ENCODE measurements at regions not wholly inside any gene's neighbourhood (a gene's known extent, or its start where the extent isn't known, plus 50 kb on each side); places are given as distances from the start of the nearest gene placed in this dataset.

GRCh38 chr11:70688142-70688541, 289.8 kb downstream of the CTTN start:
- DNase-seq, result no peak

DNA sequence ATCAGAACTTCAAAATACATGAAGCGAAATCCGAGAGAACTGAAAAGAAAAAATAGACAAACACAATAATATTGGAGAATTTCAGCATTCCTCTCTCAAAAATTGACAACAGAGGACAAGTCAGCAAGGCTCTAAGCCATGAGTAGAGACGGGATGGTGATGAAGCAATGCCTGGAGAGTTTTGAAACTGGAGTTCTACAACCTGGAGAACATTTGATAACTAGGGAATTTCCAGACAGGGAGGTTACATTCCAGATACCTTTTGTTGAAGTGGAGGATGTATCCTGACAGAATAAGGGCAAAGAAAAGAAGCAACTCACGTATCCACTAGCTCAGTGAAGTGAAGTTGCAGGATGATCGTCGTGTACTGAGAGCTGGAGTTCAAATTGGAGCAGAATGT, 291.4 kb downstream of the CTTN start:
- no peak for DNase-seq

- DNase-seq, result no peak
Observed at GRCh38 chr11:70692131-70692530, 293.8 kb downstream of the CTTN start.

DNA sequence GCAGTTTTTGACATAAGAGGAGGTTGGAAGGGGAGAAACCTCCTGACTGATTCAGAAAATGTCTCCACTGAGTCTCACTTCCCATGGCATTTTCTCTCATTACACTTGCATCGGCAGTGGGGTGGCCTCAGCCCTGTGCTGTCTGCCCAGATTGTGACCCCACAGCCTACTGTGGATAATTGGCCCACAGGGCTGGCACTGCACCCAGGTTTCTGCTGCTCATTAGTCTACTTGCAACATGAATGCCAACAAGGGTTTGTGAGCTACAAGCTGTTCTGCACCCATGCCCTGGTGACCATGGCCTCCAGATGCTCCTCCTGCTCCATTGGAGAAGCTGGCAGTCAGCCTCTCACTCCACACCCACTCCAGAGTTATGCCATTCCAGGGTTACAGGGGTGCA, 296.0 kb downstream of the CTTN start:
- DNase-seq, result no peak

GRCh38 chr11:70695086-70695960, 297.0 kb downstream of the CTTN start:
- no peak for DNase-seq

- no peak for DNase-seq
Observed at GRCh38 chr11:70696076-70696475, 297.7 kb downstream of the CTTN start.

DNA sequence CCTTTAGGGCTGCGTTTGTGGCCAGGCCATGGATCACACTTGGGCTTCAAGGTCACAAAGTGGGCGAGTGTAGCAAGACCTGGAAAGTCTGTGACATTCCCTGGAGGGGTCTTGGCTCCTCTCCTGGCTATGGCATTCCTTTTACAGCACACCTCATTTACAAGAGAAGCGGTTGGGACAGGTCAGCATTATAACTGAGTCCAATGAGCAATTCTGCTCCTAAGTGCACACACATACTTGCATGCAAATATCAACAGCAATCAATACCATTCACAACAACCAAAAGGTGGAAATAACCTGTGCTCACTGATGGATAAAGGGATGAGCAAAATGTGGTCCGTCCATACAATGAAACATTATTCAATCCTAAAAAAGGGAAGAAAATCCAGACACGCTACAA, 298.2 kb downstream of the CTTN start:
- DNase-seq, result no peak

DNA sequence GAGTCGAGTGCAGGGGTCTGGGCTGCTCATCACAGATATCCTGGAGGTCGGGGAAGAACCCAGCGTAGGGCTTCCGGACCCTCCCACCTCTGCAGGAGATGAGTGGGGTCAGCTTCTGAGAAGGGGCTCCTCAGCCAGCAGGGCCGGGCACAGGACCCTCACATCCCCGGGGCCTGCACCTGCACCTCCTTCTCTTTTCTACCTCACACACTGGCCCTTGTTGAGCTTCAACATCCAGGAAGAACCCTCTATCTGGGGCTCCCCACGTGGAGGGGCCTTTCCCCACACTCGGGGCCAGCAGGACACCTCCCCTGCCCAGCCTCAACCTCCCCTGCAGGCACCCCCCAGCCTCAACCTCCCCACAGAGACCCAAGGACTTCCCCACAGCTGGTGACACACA, 299.4 kb downstream of the CTTN start:
- no peak for DNase-seq

- no peak for DNase-seq
Observed at GRCh38 chr11:70698871-70699270, 300.5 kb downstream of the CTTN start.

- DNase-seq, result no peak
Observed at GRCh38 chr11:70699294-70700221, 301.2 kb downstream of the CTTN start.

GRCh38 chr11:70700453-70700852, 302.1 kb downstream of the CTTN start:
- no peak for DNase-seq

DNA sequence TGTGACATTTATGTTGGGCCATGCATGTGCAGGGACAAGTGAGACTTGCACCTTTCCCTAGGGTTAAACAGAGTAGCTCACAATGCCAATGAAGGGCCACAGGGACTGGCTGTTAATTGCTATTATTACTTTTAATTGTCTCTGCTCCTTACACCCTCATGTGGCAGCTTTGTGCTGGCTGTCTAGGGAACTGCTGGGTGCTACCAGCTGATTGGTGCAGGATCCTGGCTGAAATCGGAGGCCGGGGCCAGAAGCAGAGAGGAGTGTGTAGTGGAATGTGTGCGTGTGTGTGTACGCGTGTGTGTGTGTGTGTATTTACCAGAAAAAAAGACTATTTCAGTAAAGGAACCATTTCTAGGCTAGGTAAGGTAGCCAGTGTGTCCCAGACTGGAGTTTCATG, 302.5 kb downstream of the CTTN start:
- DNase-seq, result no peak

- no peak for DNase-seq
Observed at GRCh38 chr11:70702040-70702648, 303.8 kb downstream of the CTTN start.

GRCh38 chr11:70703141-70704064, 305.1 kb downstream of the CTTN start:
- peak; percentile 3 for DNase-seq

DNA sequence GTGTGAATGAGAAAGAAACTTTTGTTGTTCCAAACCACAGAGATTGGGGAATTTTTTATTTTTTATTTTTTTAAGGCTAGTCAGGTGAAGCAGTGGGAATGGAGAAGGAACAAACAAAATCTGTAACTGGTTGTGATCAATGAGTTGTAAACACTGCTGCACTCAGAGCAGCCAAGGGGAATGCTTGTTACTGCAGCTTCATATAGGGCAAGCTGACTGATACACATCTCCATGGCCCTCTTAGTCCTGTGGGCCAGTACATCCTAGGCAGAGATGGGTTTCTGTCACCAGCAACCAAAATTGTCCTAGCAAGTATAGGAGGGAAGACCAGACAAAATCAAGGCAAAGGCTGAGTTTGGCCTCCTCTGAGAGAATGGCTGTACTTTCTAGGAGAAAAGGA, 306.8 kb downstream of the CTTN start:
- DNase-seq, result no peak

GRCh38 chr11:70705930-70706329, 307.6 kb downstream of the CTTN start:
- no peak for DNase-seq

- no peak for DNase-seq
Observed at GRCh38 chr11:70707821-70708220, 309.5 kb downstream of the CTTN start.

- no peak for DNase-seq
Observed at GRCh38 chr11:70709596-70709995, 311.3 kb downstream of the CTTN start.

DNA sequence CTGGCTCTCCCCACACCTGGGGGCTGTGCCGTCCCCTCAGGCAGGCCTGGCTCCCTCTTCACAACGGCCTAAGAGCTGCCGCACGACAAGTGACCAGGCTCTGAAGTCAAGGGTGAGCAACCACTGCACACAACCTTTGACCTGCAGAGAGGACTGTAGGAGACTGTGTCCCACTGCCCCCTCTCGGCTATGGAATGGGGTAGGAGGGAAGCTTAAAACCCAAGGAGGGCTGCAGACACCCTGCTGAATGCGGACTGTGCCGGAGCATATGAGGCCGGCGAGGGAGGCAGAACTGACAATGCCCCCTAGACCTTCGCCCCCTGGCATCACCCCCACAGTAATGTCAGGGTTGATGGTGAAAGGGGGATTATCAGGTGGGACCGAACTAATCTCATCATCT, 311.9 kb downstream of the CTTN start:
- DNase-seq, result no peak

DNA sequence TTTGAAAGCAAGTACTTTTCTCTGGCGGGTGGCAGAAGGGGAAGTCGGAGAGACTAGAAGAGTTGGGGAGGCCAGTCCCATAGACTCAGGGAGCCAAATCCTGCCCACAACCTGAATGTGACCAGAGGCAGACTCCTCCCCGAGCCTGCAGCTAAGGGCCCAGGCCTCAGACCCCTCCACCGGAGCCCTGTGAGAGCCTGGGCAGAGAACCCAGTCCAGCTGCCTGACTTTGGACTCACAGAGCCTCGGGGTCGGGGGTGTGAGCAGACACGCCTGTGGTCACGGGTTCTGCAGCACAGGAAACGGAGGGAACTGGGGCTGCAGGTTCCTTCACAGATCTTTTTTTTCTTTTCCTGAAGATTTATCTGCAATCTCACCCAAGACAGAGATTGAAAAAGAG, 312.3 kb downstream of the CTTN start:
- no peak for DNase-seq

GRCh38 chr11:70711095-70711910, 313.0 kb downstream of the CTTN start:
- no peak for DNase-seq

DNA sequence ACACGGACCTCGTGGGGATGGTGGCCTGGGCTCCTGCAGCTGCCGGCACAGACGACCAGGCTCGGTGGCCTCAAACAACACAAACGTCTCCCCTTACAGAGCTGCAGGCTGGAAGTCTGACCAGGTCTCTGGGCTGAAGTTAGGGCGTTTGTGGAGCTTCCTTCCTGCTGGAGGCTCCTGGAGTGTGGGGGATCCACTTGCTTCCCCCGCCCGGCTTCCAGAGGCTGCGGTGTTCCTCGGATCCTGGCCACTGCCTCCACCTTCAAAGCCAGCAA, 313.5 kb downstream of the CTTN start:
- DNase-seq, result no peak

Data from activated CD4-positive, alpha-beta T cell treated with anti-CD3 and anti-CD28 coated beads, Interleukin-2, amount 50 U/mL, for 1 hour (primary cell).